ENCODE measurements at regions not wholly inside any gene's neighbourhood (a gene's known extent, or its start where the extent isn't known, plus 50 kb on each side); places are given as distances from the start of the nearest gene placed in this dataset.

DNA sequence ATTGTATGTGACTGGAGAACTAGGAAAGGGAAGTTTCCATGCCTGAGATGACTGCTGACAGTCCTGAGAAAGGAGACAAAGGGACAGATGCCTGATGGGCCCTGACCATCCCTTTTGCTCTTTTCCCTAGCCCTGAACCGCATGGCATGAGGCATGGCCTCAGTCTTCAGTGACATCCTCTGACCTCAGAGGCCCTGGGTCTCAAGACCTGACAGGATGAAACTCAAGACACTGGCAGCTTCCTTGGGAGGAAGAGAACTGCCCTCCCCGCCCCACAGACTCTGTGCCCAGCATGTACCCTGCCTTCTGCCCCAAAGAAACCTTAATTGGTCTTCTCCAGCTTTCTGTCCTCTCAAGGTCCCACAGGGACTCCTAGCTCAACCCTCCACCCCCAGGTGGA is 444.1 kb downstream of the SOX6 start:
- TF ChIP-seq SAFB2 (CRISPR knock-in tag; IDR thresholded peaks at IDR 0.05; ENCODE audit: borderline replicate concordance, low read depth) (no peak), U2AF2 (IDR thresholded peaks at IDR 0.05; ENCODE audit: low read depth, low read length) (no peak), CBX1 (IDR thresholded peaks at IDR 0.05; ENCODE audit: low read depth) (no peak)
- TF ChIP-seq, protein P1, sequence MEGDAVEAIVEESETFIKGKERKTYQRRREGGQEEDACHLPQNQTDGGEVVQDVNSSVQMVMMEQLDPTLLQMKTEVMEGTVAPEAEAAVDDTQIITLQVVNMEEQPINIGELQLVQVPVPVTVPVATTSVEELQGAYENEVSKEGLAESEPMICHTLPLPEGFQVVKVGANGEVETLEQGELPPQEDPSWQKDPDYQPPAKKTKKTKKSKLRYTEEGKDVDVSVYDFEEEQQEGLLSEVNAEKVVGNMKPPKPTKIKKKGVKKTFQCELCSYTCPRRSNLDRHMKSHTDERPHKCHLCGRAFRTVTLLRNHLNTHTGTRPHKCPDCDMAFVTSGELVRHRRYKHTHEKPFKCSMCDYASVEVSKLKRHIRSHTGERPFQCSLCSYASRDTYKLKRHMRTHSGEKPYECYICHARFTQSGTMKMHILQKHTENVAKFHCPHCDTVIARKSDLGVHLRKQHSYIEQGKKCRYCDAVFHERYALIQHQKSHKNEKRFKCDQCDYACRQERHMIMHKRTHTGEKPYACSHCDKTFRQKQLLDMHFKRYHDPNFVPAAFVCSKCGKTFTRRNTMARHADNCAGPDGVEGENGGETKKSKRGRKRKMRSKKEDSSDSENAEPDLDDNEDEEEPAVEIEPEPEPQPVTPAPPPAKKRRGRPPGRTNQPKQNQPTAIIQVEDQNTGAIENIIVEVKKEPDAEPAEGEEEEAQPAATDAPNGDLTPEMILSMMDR (CRISPR knock-in tag; IDR thresholded peaks at IDR 0.05) = no peak
- TF ChIP-seq, protein P2, sequence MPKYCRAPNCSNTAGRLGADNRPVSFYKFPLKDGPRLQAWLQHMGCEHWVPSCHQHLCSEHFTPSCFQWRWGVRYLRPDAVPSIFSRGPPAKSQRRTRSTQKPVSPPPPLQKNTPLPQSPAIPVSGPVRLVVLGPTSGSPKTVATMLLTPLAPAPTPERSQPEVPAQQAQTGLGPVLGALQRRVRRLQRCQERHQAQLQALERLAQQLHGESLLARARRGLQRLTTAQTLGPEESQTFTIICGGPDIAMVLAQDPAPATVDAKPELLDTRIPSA (CRISPR knock-in tag; IDR thresholded peaks at IDR 0.05; ENCODE audit: borderline replicate concordance) = no peak
- TF ChIP-seq, protein P3, sequence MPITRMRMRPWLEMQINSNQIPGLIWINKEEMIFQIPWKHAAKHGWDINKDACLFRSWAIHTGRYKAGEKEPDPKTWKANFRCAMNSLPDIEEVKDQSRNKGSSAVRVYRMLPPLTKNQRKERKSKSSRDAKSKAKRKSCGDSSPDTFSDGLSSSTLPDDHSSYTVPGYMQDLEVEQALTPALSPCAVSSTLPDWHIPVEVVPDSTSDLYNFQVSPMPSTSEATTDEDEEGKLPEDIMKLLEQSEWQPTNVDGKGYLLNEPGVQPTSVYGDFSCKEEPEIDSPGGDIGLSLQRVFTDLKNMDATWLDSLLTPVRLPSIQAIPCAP (CRISPR knock-in tag; IDR thresholded peaks at IDR 0.05; ENCODE audit: low read depth) = no peak
